ENCODE measurements at regions not wholly inside any gene's neighbourhood (a gene's known extent, or its start where the extent isn't known, plus 50 kb on each side); places are given as distances from the start of the nearest gene placed in this dataset.

- TF ChIP-seq EZH2 (IDR thresholded peaks at IDR 0.05; ENCODE audit: low read length) (no peak), CTCF (optimal IDR thresholded peaks at IDR 0.05 in 1 of 3, IDR thresholded peaks at IDR 0.05 in 1 of 3, conservative IDR thresholded peaks at IDR 0.05 in 1 of 3; ENCODE audit: extremely low read depth in 1 of 3, insufficient read depth in 2 of 3, low read length in 3 of 3) (no peak)
- FAIRE-seq (no peak), DNase-seq (ENCODE audit: low read depth, low spot score) (no peak)
- no peak overlapping the region for H3K4me2 ChIP-seq (ENCODE audit: control insufficient read depth, extremely low read depth, insufficient read depth, low read depth, low read length)
- no peaks in the 10 kb centered on the region for H3K9me1 ChIP-seq (ENCODE audit: control insufficient read depth, extremely low read depth, insufficient read depth, low read length)
- dilution Hi-C loops (cut with MboI; ENCODE audit: extremely low pct_ligation_motif_present, low sequenced_read_pairs), result no loop called here
- H3K36me3 ChIP-seq (ENCODE audit: control insufficient read depth in 2 of 2, extremely low read depth in 1 of 2, insufficient read depth in 2 of 2, low read length in 2 of 2), result no peaks in the 10 kb centered on the region
- peaks cover 11% of the 10 kb centered on the region for H3K4me1 ChIP-seq (ENCODE audit: control insufficient read depth, extremely low read depth, insufficient read depth, low read length)
- H3K27me3 ChIP-seq (ENCODE audit: control insufficient read depth, extremely low read depth, insufficient read depth, low read length), result no peaks in the 10 kb centered on the region
- no peaks in the 10 kb centered on the region for H3K9me3 ChIP-seq (ENCODE audit: control insufficient read depth, low read depth, low read length)
- H3K27ac ChIP-seq (ENCODE audit: control insufficient read depth, insufficient read depth, low read length), result no peak overlapping the region
- H4K20me1 ChIP-seq (ENCODE audit: control insufficient read depth, extremely low read depth, insufficient read depth, low read length), result no peaks in the 10 kb centered on the region
- no peak overlapping the region for H3K9ac ChIP-seq (ENCODE audit: control insufficient read depth, extremely low read depth, insufficient read depth, low read length)
- no peak overlapping the region for H2AFZ ChIP-seq (ENCODE audit: control insufficient read depth, low read length)
- H3K79me2 ChIP-seq (ENCODE audit: control insufficient read depth, insufficient read depth, low read length), result no peaks in the 10 kb centered on the region
- H3K4me3 ChIP-seq (ENCODE audit: control insufficient read depth in 2 of 3, extremely low read depth in 1 of 3, insufficient read depth in 2 of 3, low read depth in 1 of 3, low read length in 3 of 3), result no peak overlapping the region
Observed at GRCh38 chr2:48249631-48250473, 64.6 kb upstream of the FOXN2 start.

- no peaks in the 10 kb centered on the region for H4K20me1 ChIP-seq (ENCODE audit: control insufficient read depth, extremely low read depth, insufficient read depth, low read length)
- H3K4me2 ChIP-seq (ENCODE audit: control insufficient read depth, extremely low read depth, insufficient read depth, low read depth, low read length), result no peak overlapping the region
- no peak for DNase-seq (ENCODE audit: low read depth, low spot score)
- H3K9me3 ChIP-seq (ENCODE audit: control insufficient read depth, low read depth, low read length), result no peaks in the 10 kb centered on the region
- no peaks in the 10 kb centered on the region for H3K27me3 ChIP-seq (ENCODE audit: control insufficient read depth, extremely low read depth, insufficient read depth, low read length)
- no peak for FAIRE-seq
- no peaks in the 10 kb centered on the region for H3K79me2 ChIP-seq (ENCODE audit: control insufficient read depth, insufficient read depth, low read length)
- H3K4me3 ChIP-seq (ENCODE audit: control insufficient read depth in 2 of 3, extremely low read depth in 1 of 3, insufficient read depth in 2 of 3, low read depth in 1 of 3, low read length in 3 of 3), result no peak overlapping the region
- TF ChIP-seq CTCF (optimal IDR thresholded peaks at IDR 0.05 in 1 of 3, IDR thresholded peaks at IDR 0.05 in 1 of 3, conservative IDR thresholded peaks at IDR 0.05 in 1 of 3; ENCODE audit: extremely low read depth in 1 of 3, insufficient read depth in 2 of 3, low read length in 3 of 3) (no peak), EZH2 (IDR thresholded peaks at IDR 0.05; ENCODE audit: low read length) (no peak)
- no peaks in the 10 kb centered on the region for H3K9me1 ChIP-seq (ENCODE audit: control insufficient read depth, extremely low read depth, insufficient read depth, low read length)
- dilution Hi-C loops (cut with MboI; ENCODE audit: extremely low pct_ligation_motif_present, low sequenced_read_pairs), result no loop called here
- H3K4me1 ChIP-seq (ENCODE audit: control insufficient read depth, extremely low read depth, insufficient read depth, low read length), result peaks cover 11% of the 10 kb centered on the region
- H3K27ac ChIP-seq (ENCODE audit: control insufficient read depth, insufficient read depth, low read length), result no peak overlapping the region
- no peaks in the 10 kb centered on the region for H3K36me3 ChIP-seq (ENCODE audit: control insufficient read depth in 2 of 2, extremely low read depth in 1 of 2, insufficient read depth in 2 of 2, low read length in 2 of 2)
- no peak overlapping the region for H2AFZ ChIP-seq (ENCODE audit: control insufficient read depth, low read length)
- H3K9ac ChIP-seq (ENCODE audit: control insufficient read depth, extremely low read depth, insufficient read depth, low read length), result no peak overlapping the region
Observed at GRCh38 chr2:48250474-48250844, 64.0 kb upstream of the FOXN2 start.
